Trophoblast cell (in vitro differentiated cells and primary cell): ENCODE measurements at regions not wholly inside any gene's neighbourhood (a gene's known extent, or its start where the extent isn't known, plus 50 kb on each side); places are given as distances from the start of the nearest gene placed in this dataset.

Source experiments
- DNase-seq, 2 donors: peaks; one replicate each; pipeline ENCODE4 v3.0.0-alpha.2; 2016
- H2AFZ ChIP-seq: 2 replicates; pipeline ENCODE4 v1.6.1; 2013; ENCODE audit warnings: low read length, moderate library complexity, mild to moderate bottlenecking; ENCODE audit not compliant: insufficient read depth, poor library complexity
- H2AK5ac ChIP-seq: 2 replicates; pipeline ENCODE4 v1.6.1; 2013; ENCODE audit warnings: mild to moderate bottlenecking, low read length
- H2BK120ac ChIP-seq: 2 replicates; pipeline ENCODE4 v1.6.1; 2013; ENCODE audit warnings: low read length, mild to moderate bottlenecking, moderate library complexity; ENCODE audit not compliant: insufficient read depth, poor library complexity
- H2BK12ac ChIP-seq: 2 replicates; pipeline ENCODE4 v1.6.1; 2013; ENCODE audit warnings: mild to moderate bottlenecking, low read length, moderate library complexity
- H2BK5ac ChIP-seq: 2 replicates; pipeline ENCODE4 v1.6.1; 2013; ENCODE audit warnings: low read length, low read depth, moderate library complexity, mild to moderate bottlenecking; ENCODE audit not compliant: poor library complexity
- H3K14ac ChIP-seq: 2 replicates; pipeline ENCODE4 v1.6.1; 2013; ENCODE audit warnings: mild to moderate bottlenecking, low read length
- H3K18ac ChIP-seq: 2 replicates; pipeline ENCODE4 v1.6.1; 2013; ENCODE audit warnings: mild to moderate bottlenecking, low read length
- H3K23ac ChIP-seq: 2 replicates; pipeline ENCODE4 v1.6.1; 2013; ENCODE audit warnings: low read length
- H3K27ac ChIP-seq: 2 replicates; pipeline ENCODE4 v1.5.1; 2013; ENCODE audit warnings: low read depth, mild to moderate bottlenecking, inconsistent platforms, low read length, moderate library complexity
- H3K27me3 ChIP-seq: 2 replicates; pipeline ENCODE4 v1.6.1; 2013; ENCODE audit warnings: inconsistent platforms, mild to moderate bottlenecking, low read length, moderate library complexity; ENCODE audit not compliant: insufficient read depth
- H3K36me3 ChIP-seq, 2 experiments: 1 replicate in 1 of 2; 2 replicates in 1 of 2; pipeline ENCODE4 v1.6.1; 2013; ENCODE audit warnings: low read length in 2 of 2, mild to moderate bottlenecking in 2 of 2, moderate library complexity in 1 of 2; ENCODE audit not compliant: insufficient read depth in 2 of 2, control insufficient read depth in 1 of 2
- H3K4ac ChIP-seq: 2 replicates; pipeline ENCODE4 v1.6.1; 2013; ENCODE audit warnings: low read depth, mild to moderate bottlenecking, low read length, moderate library complexity
- H3K4me1 ChIP-seq, 2 experiments: 1 replicate in 1 of 2; 2 replicates in 1 of 2; pipeline ENCODE4 v1.6.1; 2013; ENCODE audit warnings: low read length in 2 of 2, mild to moderate bottlenecking in 2 of 2, moderate library complexity in 1 of 2; ENCODE audit not compliant: insufficient read depth in 2 of 2, control insufficient read depth in 1 of 2
- H3K4me2 ChIP-seq: 2 replicates; pipeline ENCODE4 v1.6.1; 2013; ENCODE audit warnings: inconsistent platforms, mild to moderate bottlenecking, low read length, moderate library complexity
- H3K4me3 ChIP-seq: 2 replicates; pipeline ENCODE4 v1.5.1; 2013; ENCODE audit warnings: mild to moderate bottlenecking, low read depth, low read length, inconsistent platforms
- H3K79me1 ChIP-seq: one replicate; pipeline ENCODE4 v1.6.1; 2013; ENCODE audit warnings: low read length
- H3K79me2 ChIP-seq: 2 replicates; pipeline ENCODE4 v1.6.1; 2013; ENCODE audit warnings: low read length, mild to moderate bottlenecking; ENCODE audit not compliant: control insufficient read depth, insufficient read depth, poor library complexity
- H3K9ac ChIP-seq: 2 replicates; pipeline ENCODE4 v1.6.1; 2013; ENCODE audit warnings: mild to moderate bottlenecking, low read length
- H3K9me3 ChIP-seq: 2 replicates; pipeline ENCODE4 v1.6.1; 2013; ENCODE audit warnings: low read depth, mild to moderate bottlenecking, control low read depth, inconsistent platforms, low read length; ENCODE audit not compliant: insufficient read depth
- H4K12ac ChIP-seq: 2 replicates; pipeline ENCODE4 v1.6.1; 2013; ENCODE audit warnings: low read depth, mild to moderate bottlenecking, low read length, moderate library complexity
- H4K8ac ChIP-seq: 2 replicates; pipeline ENCODE4 v1.6.1; 2013; ENCODE audit warnings: low read depth, mild to moderate bottlenecking, low read length, moderate library complexity
- H4K91ac ChIP-seq: one replicate; pipeline ENCODE4 v1.6.1; 2013; ENCODE audit warnings: low read depth, mild to moderate bottlenecking, low read length, moderate library complexity
- WGBS: extraction: QIAGEN DNeasy Blood & Tissue Kit; methylation state at CpG from one replicate; pipeline ENCODE4 v1.1.7; 2013; ENCODE audit warnings: missing lambda C conversion rate; ENCODE audit not compliant: insufficient read length, insufficient coverage; ENCODE audit errors: extremely low coverage; 5-methylcytosine and 5-hydroxymethylcytosine counted together

DNA sequence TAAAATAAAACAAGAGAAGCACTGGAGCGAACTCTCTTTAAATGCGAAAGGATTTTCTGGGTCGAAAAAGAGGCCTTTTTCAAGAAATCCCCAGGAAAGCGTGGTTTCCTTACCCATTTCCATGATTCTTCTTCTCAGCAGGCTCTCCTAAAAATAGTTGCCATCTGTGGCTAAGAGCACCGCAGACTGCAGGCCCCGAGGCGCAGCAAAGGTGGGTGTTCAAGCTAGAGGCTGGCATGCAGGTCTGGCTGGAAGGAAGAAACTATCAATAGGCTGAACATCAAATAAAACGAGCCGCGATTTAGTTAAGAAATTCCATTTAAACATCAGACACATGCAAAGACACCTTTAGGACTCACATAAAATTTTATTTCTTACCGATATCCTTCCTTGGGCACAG lies 135.1 kb downstream of the ADAMTS1 start:
- H3K18ac ChIP-seq: no peak overlapping the region
- no peak for DNase-seq
- no peak overlapping the region for H4K8ac ChIP-seq
- H3K4me1 ChIP-seq: no peaks in the 10 kb centered on the region
- no peaks in the 10 kb centered on the region for H3K9me3 ChIP-seq
- H2AFZ ChIP-seq: no peak overlapping the region
- H3K79me1 ChIP-seq: no peaks in the 10 kb centered on the region
- no peak overlapping the region for H2BK5ac ChIP-seq
- H3K36me3 ChIP-seq: no peaks in the 10 kb centered on the region
- no peak overlapping the region for H3K9ac ChIP-seq
- no peak overlapping the region for H3K27ac ChIP-seq
- no peak overlapping the region for H2BK12ac ChIP-seq
- no peaks in the 10 kb centered on the region for H3K27me3 ChIP-seq
- no peak overlapping the region for H2AK5ac ChIP-seq
- H4K91ac ChIP-seq: no peak overlapping the region
- H3K4me2 ChIP-seq: no peak overlapping the region
- no CpG with 5 or more reads among the region's 11 CpGs for WGBS
- no peak overlapping the region for H3K14ac ChIP-seq
- H3K79me2 ChIP-seq: no peaks in the 10 kb centered on the region
- H3K23ac ChIP-seq: no peak overlapping the region
- H2BK120ac ChIP-seq: no peak overlapping the region
- H3K4ac ChIP-seq: no peak overlapping the region
- no peak overlapping the region for H3K4me3 ChIP-seq
- H4K12ac ChIP-seq: no peak overlapping the region

GRCh38 chr21:26709090-26709489 lies 136.0 kb upstream of the CYYR1 start:
- Histone ChIP-seq H3K27me3 (no peaks in the 10 kb centered on the region), H3K4ac (no peak overlapping the region), H2BK120ac (no peak overlapping the region), H3K79me1 (no peaks in the 10 kb centered on the region), H2AFZ (no peak overlapping the region), H2BK5ac (peak overlapping the region; percentile 56), H4K8ac (no peak overlapping the region), H4K12ac (no peak overlapping the region), H3K18ac (no peak overlapping the region), H3K4me2 (no peak overlapping the region), H2AK5ac (no peak overlapping the region), H3K27ac (no peak overlapping the region), H4K91ac (peak overlapping the region; percentile 73), H3K79me2 (no peaks in the 10 kb centered on the region), H3K4me3 (no peak overlapping the region), H3K9ac (no peak overlapping the region), H3K36me3 (no peaks in the 10 kb centered on the region), H3K14ac (no peak overlapping the region), H3K23ac (no peak overlapping the region), H3K4me1 (no peaks in the 10 kb centered on the region), H3K9me3 (no peaks in the 10 kb centered on the region), H2BK12ac (no peak overlapping the region)
- peak; percentile 40 to 76 for DNase-seq
- no CpG with 5 or more reads among the region's 7 CpGs for WGBS

- H3K4me3 ChIP-seq: no peak overlapping the region
- no peaks in the 10 kb centered on the region for H3K79me1 ChIP-seq
- no peak overlapping the region for H3K4ac ChIP-seq
- no peak overlapping the region for H4K8ac ChIP-seq
- no peaks in the 10 kb centered on the region for H3K4me1 ChIP-seq
- DNase-seq: peak; percentile 71 to 85
- H3K4me2 ChIP-seq: no peak overlapping the region
- H3K27ac ChIP-seq: peak overlapping the region; percentile 58
- H3K9me3 ChIP-seq: no peaks in the 10 kb centered on the region
- no peaks in the 10 kb centered on the region for H3K36me3 ChIP-seq
- no peak overlapping the region for H2AK5ac ChIP-seq
- peak overlapping the region; percentile 59 for H2BK5ac ChIP-seq
- H3K9ac ChIP-seq: no peak overlapping the region
- no peak overlapping the region for H2AFZ ChIP-seq
- no peaks in the 10 kb centered on the region for H3K79me2 ChIP-seq
- H3K18ac ChIP-seq: no peak overlapping the region
- no CpG with 5 or more reads among the region's 3 CpGs for WGBS
- no peak overlapping the region for H3K14ac ChIP-seq
- no peak overlapping the region for H3K23ac ChIP-seq
- H2BK12ac ChIP-seq: no peak overlapping the region
- peak overlapping the region; percentile 43 for H4K91ac ChIP-seq
- no peaks in the 10 kb centered on the region for H3K27me3 ChIP-seq
- no peak overlapping the region for H4K12ac ChIP-seq
- peak overlapping the region; percentile 46 for H2BK120ac ChIP-seq
These were observed 135.2 kb upstream of the CYYR1 start for GRCh38 chr21:26708223-26708800.

DNA sequence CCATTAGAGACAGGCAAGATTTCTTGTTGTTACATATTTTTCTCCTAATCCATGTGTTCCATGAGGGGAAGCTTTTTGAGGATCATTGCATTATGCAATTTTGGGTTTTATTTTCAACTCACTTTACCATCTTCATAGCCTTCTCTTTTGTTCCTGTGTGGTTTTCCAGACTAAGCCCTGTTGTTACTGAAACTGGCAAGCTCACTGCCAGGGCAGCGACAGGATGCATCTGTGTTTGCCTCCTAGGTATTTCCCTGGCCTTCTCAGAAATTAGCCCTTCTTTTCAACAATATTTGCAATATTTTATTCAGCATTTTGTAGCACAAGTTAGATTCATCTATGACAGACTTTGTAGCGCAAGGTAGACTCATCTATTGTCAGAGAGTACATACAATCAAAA lies 134.2 kb upstream of the CYYR1 start:
- Histone ChIP-seq H2BK5ac (no peak overlapping the region), H3K18ac (no peak overlapping the region), H3K4ac (no peak overlapping the region), H2BK120ac (no peak overlapping the region), H3K9me3 (no peaks in the 10 kb centered on the region), H3K79me1 (no peaks in the 10 kb centered on the region), H3K27me3 (no peaks in the 10 kb centered on the region), H3K36me3 (no peaks in the 10 kb centered on the region), H3K4me1 (no peaks in the 10 kb centered on the region), H3K9ac (no peak overlapping the region), H4K8ac (no peak overlapping the region), H4K91ac (no peak overlapping the region), H3K4me3 (no peak overlapping the region), H2AFZ (no peak overlapping the region), H3K79me2 (no peaks in the 10 kb centered on the region), H3K27ac (no peak overlapping the region), H3K23ac (no peak overlapping the region), H2BK12ac (no peak overlapping the region), H4K12ac (no peak overlapping the region), H2AK5ac (no peak overlapping the region), H3K14ac (no peak overlapping the region), H3K4me2 (no peak overlapping the region)
- no peak for DNase-seq
- no CpG with 5 or more reads among the region's 2 CpGs for WGBS
